ENCODE measurements at regions not wholly inside any gene's neighbourhood (a gene's known extent, or its start where the extent isn't known, plus 50 kb on each side); places are given as distances from the start of the nearest gene placed in this dataset.

- TF ChIP-seq CTCF (conservative IDR thresholded peaks at IDR 0.05) (no peak), ZFX (IDR thresholded peaks at IDR 0.05) (no peak)
Measured at GRCh38 chr9:29826421-29826820, 2253.1 kb upstream of the C9orf72 start.

Data from C4-2B (cell line).